ENCODE measurements at regions not wholly inside any gene's neighbourhood (a gene's known extent, or its start where the extent isn't known, plus 50 kb on each side); places are given as distances from the start of the nearest gene placed in this dataset.

- intact Hi-C loops (cut with DNase I): no loop called here
- TF ChIP-seq, protein P1, sequence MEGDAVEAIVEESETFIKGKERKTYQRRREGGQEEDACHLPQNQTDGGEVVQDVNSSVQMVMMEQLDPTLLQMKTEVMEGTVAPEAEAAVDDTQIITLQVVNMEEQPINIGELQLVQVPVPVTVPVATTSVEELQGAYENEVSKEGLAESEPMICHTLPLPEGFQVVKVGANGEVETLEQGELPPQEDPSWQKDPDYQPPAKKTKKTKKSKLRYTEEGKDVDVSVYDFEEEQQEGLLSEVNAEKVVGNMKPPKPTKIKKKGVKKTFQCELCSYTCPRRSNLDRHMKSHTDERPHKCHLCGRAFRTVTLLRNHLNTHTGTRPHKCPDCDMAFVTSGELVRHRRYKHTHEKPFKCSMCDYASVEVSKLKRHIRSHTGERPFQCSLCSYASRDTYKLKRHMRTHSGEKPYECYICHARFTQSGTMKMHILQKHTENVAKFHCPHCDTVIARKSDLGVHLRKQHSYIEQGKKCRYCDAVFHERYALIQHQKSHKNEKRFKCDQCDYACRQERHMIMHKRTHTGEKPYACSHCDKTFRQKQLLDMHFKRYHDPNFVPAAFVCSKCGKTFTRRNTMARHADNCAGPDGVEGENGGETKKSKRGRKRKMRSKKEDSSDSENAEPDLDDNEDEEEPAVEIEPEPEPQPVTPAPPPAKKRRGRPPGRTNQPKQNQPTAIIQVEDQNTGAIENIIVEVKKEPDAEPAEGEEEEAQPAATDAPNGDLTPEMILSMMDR (IDR thresholded peaks at IDR 0.05): no peak
- no peak for TF ChIP-seq POLR2A (IDR thresholded peaks at IDR 0.05)
- 66 to 69% methylated on average over 1 of the region's 1 CpG for WGBS, 2 donors
Measured at GRCh38 chr5:103472265-103472664, 90.3 kb downstream of the NUDT12 start.

DNA sequence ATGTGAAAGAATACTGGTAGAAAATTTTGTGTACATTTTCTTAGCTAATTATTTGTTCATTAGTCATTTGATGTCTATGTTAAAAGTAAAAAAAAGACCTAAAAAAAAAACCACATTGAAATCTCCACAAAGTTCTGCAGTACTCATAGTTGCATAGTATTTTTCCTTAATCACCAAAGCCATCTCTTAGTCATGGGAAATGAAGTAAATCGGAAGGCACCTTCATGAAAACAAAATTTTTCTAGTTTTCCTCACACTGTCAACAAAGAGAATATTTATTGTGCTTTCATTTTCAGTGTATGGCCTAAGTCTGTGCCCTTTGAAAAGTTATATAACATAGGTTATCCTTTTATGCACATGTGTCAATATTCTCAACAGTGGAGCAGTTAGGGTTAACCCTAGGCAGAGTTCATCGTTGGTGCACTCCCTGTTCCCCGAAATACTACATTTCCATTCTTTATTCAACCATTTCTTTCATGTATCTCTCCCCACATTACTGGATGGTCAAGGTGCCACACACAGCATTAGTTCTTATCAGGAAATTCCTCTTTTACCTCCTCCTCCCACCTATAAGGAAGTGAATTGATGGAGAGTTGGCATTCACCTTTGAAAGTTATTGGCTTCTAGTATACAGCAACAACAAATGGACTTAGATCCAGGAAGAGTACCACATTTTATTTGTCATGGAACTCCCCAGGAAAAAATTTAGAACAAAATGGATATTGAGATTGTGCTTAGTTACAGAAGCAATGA lies 93.1 kb downstream of the NUDT12 start:
- Histone ChIP-seq H3K9me3 (no peaks in the 10 kb centered on the region), H3K27ac (no peak overlapping the region), H3K36me3 (no peaks in the 10 kb centered on the region), H3K4me3 (replicated peaks in 1 of 3) (no peak overlapping the region), H3K4me1 (peaks cover 0 to 7% of the 10 kb centered on the region in 2 donors), H3K27me3 (no peaks in the 10 kb centered on the region)
- WGBS, 2 donors: 88 to 92% methylated on average over 3 of the region's 3 CpGs
- intact Hi-C loops (cut with DNase I): no loop called here
- no peak for DNase-seq
- no peak for TF ChIP-seq POLR2A (IDR thresholded peaks at IDR 0.05)
- TF ChIP-seq, protein P1 (IDR thresholded peaks at IDR 0.05): no peak

More at GRCh38 chr5:103472265-103472664, 90.3 kb downstream of the NUDT12 start:
- Histone ChIP-seq H3K4me1 (no peaks in the 10 kb centered on the region), H3K36me3 (no peaks in the 10 kb centered on the region), H3K27me3 (no peaks in the 10 kb centered on the region), H3K4me3 (replicated peaks in 1 of 3) (no peak overlapping the region), H3K27ac (no peak overlapping the region), H3K9me3 (no peaks in the 10 kb centered on the region)
- no peak for DNase-seq

GRCh38 chr5:103467831-103468230 lies 94.8 kb downstream of the NUDT12 start:
- TF ChIP-seq, protein P1 (IDR thresholded peaks at IDR 0.05): no peak
- no peak for TF ChIP-seq POLR2A (IDR thresholded peaks at IDR 0.05)
- 88 to 89% methylated on average over 3 of the region's 3 CpGs for WGBS, 2 donors
- Histone ChIP-seq H3K27me3 (no peaks in the 10 kb centered on the region), H3K27ac (no peak overlapping the region), H3K4me3 (replicated peaks in 1 of 3) (no peak overlapping the region), H3K9me3 (no peaks in the 10 kb centered on the region), H3K4me1 (peaks cover 0 to 7% of the 10 kb centered on the region in 2 donors), H3K36me3 (no peaks in the 10 kb centered on the region)
- intact Hi-C loops (cut with DNase I): no loop called here
- DNase-seq: no peak

GRCh38 chr5:103466495-103466894 lies 96.1 kb downstream of the NUDT12 start:
- no peak for DNase-seq
- H3K27ac ChIP-seq: no peak overlapping the region
- no peaks in the 10 kb centered on the region for H3K36me3 ChIP-seq
- H3K27me3 ChIP-seq: no peaks in the 10 kb centered on the region
- TF ChIP-seq, protein P1 (IDR thresholded peaks at IDR 0.05): no peak
- no peak for TF ChIP-seq POLR2A (IDR thresholded peaks at IDR 0.05)
- H3K9me3 ChIP-seq: no peaks in the 10 kb centered on the region
- H3K4me1 ChIP-seq: peaks cover 0 to 7% of the 10 kb centered on the region in 2 donors
- intact Hi-C loops (cut with DNase I): no loop called here
- no peak overlapping the region for H3K4me3 ChIP-seq (replicated peaks in 1 of 3)

GRCh38 chr5:103465891-103466290 lies 96.7 kb downstream of the NUDT12 start:
- Histone ChIP-seq H3K27me3 (no peaks in the 10 kb centered on the region), H3K9me3 (no peaks in the 10 kb centered on the region)
- intact Hi-C loops (cut with DNase I): no loop called here

More at GRCh38 chr5:103465891-103466290, 96.7 kb downstream of the NUDT12 start:
- H3K27ac ChIP-seq: no peak overlapping the region
- peaks cover 0 to 7% of the 10 kb centered on the region in 2 donors for H3K4me1 ChIP-seq
- DNase-seq: no peak
- no peak overlapping the region for H3K4me3 ChIP-seq (replicated peaks in 1 of 3)
- H3K36me3 ChIP-seq: no peaks in the 10 kb centered on the region
- TF ChIP-seq, protein P1 (IDR thresholded peaks at IDR 0.05): no peak
- no peak for TF ChIP-seq POLR2A (IDR thresholded peaks at IDR 0.05)
